HG03280 (cell line): ENCODE measurements at regions not wholly inside any gene's neighbourhood (a gene's known extent, or its start where the extent isn't known, plus 50 kb on each side); places are given as distances from the start of the nearest gene placed in this dataset.

Experiments
- ATAC-seq: cut with Tn5 transposase; IDR thresholded peaks from one replicate; pipeline ENCODE4 v1.9.1; 2021; ENCODE audit warnings: mild to moderate bottlenecking, moderate library complexity; ENCODE audit not compliant: unreplicated experiment

DNA sequence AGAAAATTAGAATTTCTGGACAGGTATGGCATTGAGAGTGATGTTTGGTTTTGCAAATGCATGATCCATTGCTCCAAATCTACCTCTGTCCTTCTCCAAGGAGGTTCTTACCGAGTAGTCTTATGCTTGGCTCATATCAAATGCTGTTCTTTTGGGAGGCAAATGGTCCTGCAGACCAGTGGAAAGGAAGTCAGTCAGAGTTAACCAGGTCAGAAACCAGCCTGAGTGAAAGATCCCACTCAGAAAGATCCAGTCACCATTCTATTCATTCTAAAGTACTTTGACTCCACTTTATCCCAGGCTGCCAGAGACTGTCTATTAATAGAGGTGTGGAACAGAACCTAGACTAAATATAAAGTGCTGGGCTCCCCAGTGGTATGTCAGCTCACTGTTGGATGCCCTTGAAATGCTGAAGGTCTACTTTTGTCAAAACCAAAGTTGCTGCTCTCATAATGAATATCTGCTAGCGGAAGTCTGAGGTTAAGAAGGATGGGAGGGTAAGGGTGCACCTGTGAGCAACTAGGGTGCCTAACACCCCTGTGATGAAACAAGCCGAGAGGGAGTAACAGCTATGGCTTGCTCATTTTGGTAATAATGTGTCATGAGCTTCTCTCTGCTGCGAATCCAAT is 302.2 kb downstream of the ZNF608 start:
- peak; percentile 100 for ATAC-seq

- no peak for ATAC-seq
Observed at GRCh38 chr5:124440471-124440870, 306.0 kb downstream of the ZNF608 start.

DNA sequence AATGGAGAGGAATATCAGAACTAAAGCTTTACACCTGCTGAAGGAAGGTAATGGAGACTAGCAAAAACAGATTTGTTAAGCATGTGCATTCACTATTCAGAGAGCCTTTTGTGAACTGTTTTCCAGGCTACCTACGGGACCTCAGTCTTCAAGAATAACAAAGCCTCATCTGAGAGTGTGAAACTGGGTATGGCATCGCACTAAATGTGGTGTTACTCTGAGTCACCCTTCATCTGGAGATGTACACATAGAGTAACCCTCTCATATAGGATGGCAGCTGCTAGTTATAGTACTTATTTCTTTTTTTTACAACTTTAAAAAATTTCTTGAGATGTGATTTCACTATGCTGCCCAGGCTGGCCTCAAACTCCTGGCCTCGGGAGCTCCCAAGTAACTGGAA is 306.8 kb downstream of the ZNF608 start:
- ATAC-seq, result no peak

DNA sequence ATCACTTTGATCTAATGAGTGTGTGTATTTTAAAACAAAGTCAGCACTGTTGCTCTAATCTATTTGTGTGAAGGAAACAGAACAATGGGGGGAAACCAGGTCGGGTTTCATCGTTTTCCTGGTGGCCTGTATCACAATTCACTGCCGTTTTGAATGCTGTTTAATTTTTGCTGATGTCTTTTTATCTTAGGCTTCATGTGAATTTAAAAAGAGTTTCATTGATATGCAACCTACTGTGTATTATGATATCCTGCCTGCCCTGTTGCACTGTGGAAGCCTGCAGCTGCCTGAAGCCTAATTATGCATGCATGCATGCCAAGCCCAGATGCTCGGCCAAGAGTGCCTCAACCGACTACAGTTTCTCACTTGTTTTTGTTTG is 307.5 kb downstream of the ZNF608 start:
- ATAC-seq, result no peak

DNA sequence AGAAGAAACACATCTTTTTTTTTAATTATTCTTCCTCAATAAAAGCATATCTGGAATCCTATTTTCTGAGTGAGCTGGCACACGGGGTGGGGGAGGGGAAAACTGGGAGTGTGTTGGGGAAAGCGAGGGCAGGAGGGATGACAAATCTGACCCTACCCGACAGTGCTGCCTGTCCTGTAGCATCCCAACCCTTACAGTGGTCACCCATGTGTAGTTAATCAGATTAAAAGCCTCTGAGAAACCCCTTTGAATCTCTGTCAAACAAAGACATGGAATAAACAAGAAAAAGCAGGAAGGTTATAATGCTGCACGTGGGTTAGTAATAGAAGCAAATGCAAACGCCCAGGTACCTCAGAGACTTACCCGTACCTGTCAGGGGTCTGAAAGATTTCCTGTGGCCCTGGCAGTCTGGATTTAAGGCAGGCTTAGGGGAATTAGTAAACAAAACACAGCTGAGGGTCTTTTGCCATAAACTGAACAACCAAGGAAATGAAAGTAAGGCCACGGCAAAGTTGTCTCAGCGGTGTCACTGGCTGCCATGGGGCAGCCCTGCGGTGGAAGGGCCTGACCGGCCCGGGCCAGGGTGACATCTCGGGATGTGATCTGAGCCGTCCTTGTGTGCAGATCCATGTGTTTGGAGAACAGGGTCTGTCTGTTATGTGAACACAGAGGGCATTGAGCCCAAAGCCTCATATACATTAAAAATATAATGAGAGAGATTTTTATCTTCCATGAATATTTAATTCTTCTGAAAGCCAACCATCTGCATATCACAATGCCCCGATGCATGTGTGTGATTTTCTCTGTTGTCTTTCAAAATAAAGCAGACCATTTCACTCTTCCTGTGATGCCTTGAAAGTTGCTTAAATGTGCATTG is 308.2 kb downstream of the ZNF608 start:
- no peak for ATAC-seq

GRCh38 chr5:124436294-124436693 is 310.1 kb downstream of the ZNF608 start:
- no peak for ATAC-seq

DNA sequence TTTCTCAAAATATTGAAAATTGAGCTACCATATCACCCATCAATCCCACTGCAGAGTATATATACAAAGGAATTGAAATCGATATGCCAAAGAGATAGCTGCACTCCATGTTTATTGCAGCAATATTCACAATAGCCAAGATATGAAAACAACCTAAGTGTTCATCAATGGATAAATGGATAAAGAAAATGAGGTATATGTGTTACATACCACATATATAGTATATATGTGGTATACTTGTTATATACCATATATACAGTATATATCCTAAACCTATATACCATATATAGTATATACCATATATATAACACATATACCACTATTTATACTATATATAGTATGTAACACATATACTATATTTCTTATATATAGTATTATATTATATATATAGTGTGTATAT is 313.3 kb downstream of the ZNF608 start:
- ATAC-seq, result no peak

- ATAC-seq, result no peak
Observed at GRCh38 chr5:124421584-124421983, 324.9 kb downstream of the ZNF608 start.

- no peak for ATAC-seq
Observed at GRCh38 chr5:124420952-124421351, 325.5 kb downstream of the ZNF608 start.

GRCh38 chr5:124419531-124419930 is 326.9 kb downstream of the ZNF608 start:
- ATAC-seq, result no peak

- ATAC-seq, result no peak
Observed at GRCh38 chr5:124418390-124418789, 328.0 kb downstream of the ZNF608 start.

- ATAC-seq, result no peak
Observed at GRCh38 chr5:124417196-124417595, 329.2 kb downstream of the ZNF608 start.

DNA sequence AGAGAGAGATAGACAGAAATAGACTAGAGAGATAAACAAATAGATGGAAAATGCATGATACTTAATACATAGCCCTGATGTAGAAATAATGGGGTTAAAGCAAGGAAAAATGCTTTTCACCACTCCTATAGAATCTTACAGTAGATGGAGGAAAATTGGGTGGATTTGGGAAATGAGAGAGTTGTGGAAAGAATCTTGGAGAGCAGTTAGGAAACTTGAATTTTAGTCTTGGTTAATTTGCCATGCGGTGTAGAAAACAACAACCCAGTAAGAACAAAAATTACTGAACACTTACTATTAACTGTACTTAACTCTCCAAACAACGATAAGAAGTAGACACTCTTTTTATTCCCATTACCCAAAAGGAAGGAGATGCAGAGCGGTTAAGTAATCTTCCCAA is 329.8 kb downstream of the ZNF608 start:
- ATAC-seq, result no peak

DNA sequence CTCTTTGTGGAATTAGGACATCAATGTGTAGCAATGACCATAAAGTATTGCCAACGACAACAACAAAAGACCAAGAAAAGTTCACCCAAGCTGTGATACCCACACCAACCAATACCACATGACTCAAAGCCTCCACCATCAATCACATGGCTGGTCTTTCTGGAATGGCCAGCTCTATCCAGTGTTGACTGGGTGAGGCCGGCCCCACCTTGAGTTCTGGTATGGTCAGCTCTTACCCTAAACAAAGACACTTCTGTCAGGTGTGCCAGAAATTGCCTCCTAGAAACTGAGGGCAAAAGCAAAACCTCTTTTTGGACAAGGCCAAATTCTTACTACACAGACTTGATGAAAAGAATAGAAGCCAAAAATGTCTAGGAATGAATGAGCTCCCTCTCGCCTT is 331.5 kb downstream of the ZNF608 start:
- no peak for ATAC-seq

GRCh38 chr5:124410539-124411488 is 335.6 kb downstream of the ZNF608 start:
- ATAC-seq, result peak; percentile 96

- ATAC-seq, result no peak
Observed at GRCh38 chr5:124408738-124409453, 337.5 kb downstream of the ZNF608 start.

GRCh38 chr5:124404796-124405195 is 341.6 kb downstream of the ZNF608 start:
- no peak for ATAC-seq

- no peak for ATAC-seq
Observed at GRCh38 chr5:124403281-124403680, 343.2 kb downstream of the ZNF608 start.

- no peak for ATAC-seq
Observed at GRCh38 chr5:124402144-124402581, 344.3 kb downstream of the ZNF608 start.

GRCh38 chr5:124401476-124402143 is 344.8 kb downstream of the ZNF608 start:
- ATAC-seq, result no peak
